GM12878 (cell line): ENCODE measurements at regions not wholly inside any gene's neighbourhood (a gene's known extent, or its start where the extent isn't known, plus 50 kb on each side); places are given as distances from the start of the nearest gene placed in this dataset.

Source experiments
- BACH1 ChIP-seq: fragments of 450-650 bp; IDR thresholded peaks from 2 replicates; pipeline ENCODE4 v1.6.1; 2017; ENCODE audit warnings: mild to moderate bottlenecking, borderline replicate concordance
- CEBPZ ChIP-seq: fragments of 150-350 bp; IDR thresholded peaks from 2 replicates; pipeline ENCODE4 v1.6.1; 2016; ENCODE audit warnings: low read depth, low read length
- CUX1 ChIP-seq: IDR thresholded peaks from 2 replicates; pipeline ENCODE4 v1.6.1; 2012; ENCODE audit warnings: improper control_type of control experiment, low read depth, low read length; ENCODE audit not compliant: insufficient replicate concordance
- ETV6 ChIP-seq, 2 experiments: fragments of 450-650 bp in 1 of 2; IDR thresholded peaks in 1 of 2; conservative IDR thresholded peaks in 1 of 2; 2 replicates each; pipeline ENCODE4 v1.6.1; 2014; ENCODE audit warnings: antibody characterized with exemption in 1 of 2, borderline replicate concordance in 1 of 2, low read depth in 1 of 2, mild to moderate bottlenecking in 1 of 2, moderate library complexity in 1 of 2
- HDGF ChIP-seq: fragments of 450-650 bp; IDR thresholded peaks from 2 replicates; pipeline ENCODE4 v1.6.1; 2016; ENCODE audit warnings: antibody characterized with exemption
- IKZF2 ChIP-seq, 2 experiments: fragments of 450-650 bp; IDR thresholded peaks; 2 replicates each; pipeline ENCODE4 v1.6.1; 2017; ENCODE audit warnings: mild to moderate bottlenecking in 2 of 2, moderate library complexity in 2 of 2
- NFYB ChIP-seq: IDR thresholded peaks from 2 replicates; pipeline ENCODE4 v1.6.1; 2011; ENCODE audit warnings: low read depth, mild to moderate bottlenecking, low read length, improper control_type of control experiment, moderate library complexity; ENCODE audit not compliant: insufficient read depth
- NR2C1 ChIP-seq: fragments of 450-650 bp; IDR thresholded peaks from 2 replicates; pipeline ENCODE4 v1.6.1; 2017; ENCODE audit warnings: antibody characterized with exemption, mild to moderate bottlenecking, moderate library complexity
- NRF1 ChIP-seq: conservative IDR thresholded peaks from 2 replicates; pipeline ENCODE4 v1.6.1; 2011; ENCODE audit warnings: mild to moderate bottlenecking, low read depth, low read length, improper control_type of control experiment
- PKNOX1 ChIP-seq: fragments of 450-650 bp; IDR thresholded peaks from 2 replicates; pipeline ENCODE4 v1.6.1; 2016; ENCODE audit warnings: mild to moderate bottlenecking
- RAD51 ChIP-seq: fragments of 450-650 bp; IDR thresholded peaks from 2 replicates; pipeline ENCODE4 v1.6.1; 2016; ENCODE audit warnings: moderate library complexity, mild to moderate bottlenecking, inconsistent platforms
- STAT3 ChIP-seq: IDR thresholded peaks from 2 replicates; pipeline ENCODE4 v1.6.1; 2011; ENCODE audit warnings: low read depth, low read length, improper control_type of control experiment
- TCF7 ChIP-seq: IDR thresholded peaks from 2 replicates; pipeline ENCODE4 v1.6.1; 2014; ENCODE audit warnings: antibody characterized with exemption, borderline replicate concordance
- ZNF384 ChIP-seq: IDR thresholded peaks from 2 replicates; pipeline ENCODE4 v1.6.1; 2012; ENCODE audit warnings: low read depth, mild to moderate bottlenecking, low read length, improper control_type of control experiment, borderline replicate concordance
- ZSCAN29 ChIP-seq: fragments of 450-650 bp; IDR thresholded peaks from 2 replicates; pipeline ENCODE4 v1.6.1; 2017; ENCODE audit warnings: mild to moderate bottlenecking, moderate library complexity
- ZZZ3 ChIP-seq: IDR thresholded peaks from 2 replicates; pipeline ENCODE4 v1.6.1; 2011; ENCODE audit warnings: low read depth; ENCODE audit not compliant: control insufficient read depth, insufficient read length
- TF ChIP-seq, protein P1 (sequence below): fragments of 450-650 bp; IDR thresholded peaks from 2 replicates; pipeline ENCODE4 v1.6.1; 2018; ENCODE audit warnings: mild to moderate bottlenecking, low read depth, moderate library complexity; ENCODE audit not compliant: partially characterized antibody

- TF ChIP-seq NFYB (no peak), HDGF (no peak), TCF7 (no peak), ZNF384 (no peak), STAT3 (no peak), PKNOX1 (peak; percentile 25; the same call in 1 of the 2 replicates), ZSCAN29 (no peak), NR2C1 (no peak), CUX1 (no peak), RAD51 (no peak), IKZF2 (IDR thresholded peaks at IDR 0.05) (no peak), NRF1 (no peak), BACH1 (no peak), ZZZ3 (no peak), CEBPZ (no peak), ETV6 (conservative IDR thresholded peaks at IDR 0.05 in 1 of 2, IDR thresholded peaks at IDR 0.05 in 1 of 2; ENCODE audit: borderline replicate concordance in 1 of 2, low read depth in 1 of 2) (peak in 1 of 2 experiments; percentile 52; a peak in 1 of 4 replicates)
- TF ChIP-seq, protein P1, sequence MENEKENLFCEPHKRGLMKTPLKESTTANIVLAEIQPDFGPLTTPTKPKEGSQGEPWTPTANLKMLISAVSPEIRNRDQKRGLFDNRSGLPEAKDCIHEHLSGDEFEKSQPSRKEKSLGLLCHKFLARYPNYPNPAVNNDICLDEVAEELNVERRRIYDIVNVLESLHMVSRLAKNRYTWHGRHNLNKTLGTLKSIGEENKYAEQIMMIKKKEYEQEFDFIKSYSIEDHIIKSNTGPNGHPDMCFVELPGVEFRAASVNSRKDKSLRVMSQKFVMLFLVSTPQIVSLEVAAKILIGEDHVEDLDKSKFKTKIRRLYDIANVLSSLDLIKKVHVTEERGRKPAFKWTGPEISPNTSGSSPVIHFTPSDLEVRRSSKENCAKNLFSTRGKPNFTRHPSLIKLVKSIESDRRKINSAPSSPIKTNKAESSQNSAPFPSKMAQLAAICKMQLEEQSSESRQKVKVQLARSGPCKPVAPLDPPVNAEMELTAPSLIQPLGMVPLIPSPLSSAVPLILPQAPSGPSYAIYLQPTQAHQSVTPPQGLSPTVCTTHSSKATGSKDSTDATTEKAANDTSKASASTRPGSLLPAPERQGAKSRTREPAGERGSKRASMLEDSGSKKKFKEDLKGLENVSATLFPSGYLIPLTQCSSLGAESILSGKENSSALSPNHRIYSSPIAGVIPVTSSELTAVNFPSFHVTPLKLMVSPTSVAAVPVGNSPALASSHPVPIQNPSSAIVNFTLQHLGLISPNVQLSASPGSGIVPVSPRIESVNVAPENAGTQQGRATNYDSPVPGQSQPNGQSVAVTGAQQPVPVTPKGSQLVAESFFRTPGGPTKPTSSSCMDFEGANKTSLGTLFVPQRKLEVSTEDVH = no peak
Measured at GRCh38 chr5:143509758-143510221, 106.3 kb upstream of the NR3C1 start (continued).
